ENCODE measurements at regions not wholly inside any gene's neighbourhood (a gene's known extent, or its start where the extent isn't known, plus 50 kb on each side); places are given as distances from the start of the nearest gene placed in this dataset.

- Histone ChIP-seq H3K4me3 (ENCODE audit: low read depth in 1 of 5, low read length in 5 of 5) (no peak overlapping the region), H3K9ac (ENCODE audit: low read length in 5 of 5) (no peak overlapping the region), H3K27ac (ENCODE audit: low read depth, low read length) (no peak overlapping the region), H3K27me3 (ENCODE audit: control insufficient read depth in 5 of 5, insufficient read depth in 4 of 5, low read length in 5 of 5) (peaks cover 0 to 3% (median 0%) of the 10 kb centered on the region in 5 donors), H3K36me3 (ENCODE audit: control insufficient read depth in 5 of 5, insufficient read depth in 5 of 5, low read length in 5 of 5) (no peaks in the 10 kb centered on the region), H3K4me1 (ENCODE audit: control insufficient read depth in 5 of 5, insufficient read depth in 5 of 5, low read length in 5 of 5) (peaks cover 0 to 9% (median 7%) of the 10 kb centered on the region in 5 donors), H3K9me3 (ENCODE audit: control insufficient read depth in 5 of 5, low read length in 5 of 5) (peaks cover 0 to 4% (median 3%) of the 10 kb centered on the region in 5 donors)
Measured at GRCh38 chr1:95409276-95409675, 175.3 kb downstream of the RWDD3 start.

- Histone ChIP-seq H3K27ac (ENCODE audit: low read depth, low read length) (no peak overlapping the region), H3K9me3 (ENCODE audit: control insufficient read depth in 5 of 5, low read length in 5 of 5) (no peaks in the 10 kb centered on the region), H3K27me3 (ENCODE audit: control insufficient read depth in 5 of 5, insufficient read depth in 4 of 5, low read length in 5 of 5) (peaks cover 0 to 3% (median 0%) of the 10 kb centered on the region in 5 donors), H3K9ac (ENCODE audit: low read length in 5 of 5) (no peak overlapping the region), H3K36me3 (ENCODE audit: control insufficient read depth in 5 of 5, insufficient read depth in 5 of 5, low read length in 5 of 5) (no peaks in the 10 kb centered on the region), H3K4me3 (ENCODE audit: low read depth in 1 of 5, low read length in 5 of 5) (no peak overlapping the region), H3K4me1 (ENCODE audit: control insufficient read depth in 5 of 5, insufficient read depth in 5 of 5, low read length in 5 of 5) (peaks cover 0 to 9% (median 7%) of the 10 kb centered on the region in 5 donors)
Measured at GRCh38 chr1:95409901-95410300, 175.9 kb downstream of the RWDD3 start.

- H3K9me3 ChIP-seq (ENCODE audit: control insufficient read depth in 5 of 5, low read length in 5 of 5), result no peaks in the 10 kb centered on the region
- H3K9ac ChIP-seq (ENCODE audit: low read length in 5 of 5), result no peak overlapping the region
- no peak overlapping the region for H3K27ac ChIP-seq (ENCODE audit: low read depth, low read length)
- H3K4me1 ChIP-seq (ENCODE audit: control insufficient read depth in 5 of 5, insufficient read depth in 5 of 5, low read length in 5 of 5), result no peaks in the 10 kb centered on the region
- no peaks in the 10 kb centered on the region for H3K36me3 ChIP-seq (ENCODE audit: control insufficient read depth in 5 of 5, insufficient read depth in 5 of 5, low read length in 5 of 5)
- H3K27me3 ChIP-seq (ENCODE audit: control insufficient read depth in 5 of 5, insufficient read depth in 4 of 5, low read length in 5 of 5), result peaks cover 0 to 3% (median 0%) of the 10 kb centered on the region in 5 donors
- H3K4me3 ChIP-seq (ENCODE audit: low read depth in 1 of 5, low read length in 5 of 5), result no peak overlapping the region
Measured at GRCh38 chr1:95415146-95415545, 181.1 kb downstream of the RWDD3 start.

- Histone ChIP-seq H3K4me1 (ENCODE audit: control insufficient read depth in 5 of 5, insufficient read depth in 5 of 5, low read length in 5 of 5) (no peaks in the 10 kb centered on the region), H3K9me3 (ENCODE audit: control insufficient read depth in 5 of 5, low read length in 5 of 5) (no peaks in the 10 kb centered on the region), H3K27me3 (ENCODE audit: control insufficient read depth in 5 of 5, insufficient read depth in 4 of 5, low read length in 5 of 5) (peaks cover 0 to 3% (median 0%) of the 10 kb centered on the region in 5 donors), H3K9ac (ENCODE audit: low read length in 5 of 5) (no peak overlapping the region), H3K27ac (ENCODE audit: low read depth, low read length) (no peak overlapping the region), H3K4me3 (ENCODE audit: low read depth in 1 of 5, low read length in 5 of 5) (no peak overlapping the region), H3K36me3 (ENCODE audit: control insufficient read depth in 5 of 5, insufficient read depth in 5 of 5, low read length in 5 of 5) (no peaks in the 10 kb centered on the region)
Measured at GRCh38 chr1:95426772-95427171, 192.8 kb downstream of the RWDD3 start.

GRCh38 chr1:95427525-95427924, 193.5 kb downstream of the RWDD3 start:
- no peak overlapping the region for H3K9ac ChIP-seq (ENCODE audit: low read length in 5 of 5)
- H3K27me3 ChIP-seq (ENCODE audit: control insufficient read depth in 5 of 5, insufficient read depth in 4 of 5, low read length in 5 of 5), result peaks cover 0 to 3% (median 0%) of the 10 kb centered on the region in 5 donors
- no peak overlapping the region for H3K27ac ChIP-seq (ENCODE audit: low read depth, low read length)
- H3K9me3 ChIP-seq (ENCODE audit: control insufficient read depth in 5 of 5, low read length in 5 of 5), result no peaks in the 10 kb centered on the region
- H3K36me3 ChIP-seq (ENCODE audit: control insufficient read depth in 5 of 5, insufficient read depth in 5 of 5, low read length in 5 of 5), result no peaks in the 10 kb centered on the region
- no peaks in the 10 kb centered on the region for H3K4me1 ChIP-seq (ENCODE audit: control insufficient read depth in 5 of 5, insufficient read depth in 5 of 5, low read length in 5 of 5)
- no peak overlapping the region for H3K4me3 ChIP-seq (ENCODE audit: low read depth in 1 of 5, low read length in 5 of 5)

- no peak overlapping the region for H3K9ac ChIP-seq (ENCODE audit: low read length in 5 of 5)
- H3K4me1 ChIP-seq (ENCODE audit: control insufficient read depth in 5 of 5, insufficient read depth in 5 of 5, low read length in 5 of 5), result no peaks in the 10 kb centered on the region
- H3K4me3 ChIP-seq (ENCODE audit: low read depth in 1 of 5, low read length in 5 of 5), result no peak overlapping the region
- no peaks in the 10 kb centered on the region for H3K27me3 ChIP-seq (ENCODE audit: control insufficient read depth in 5 of 5, insufficient read depth in 4 of 5, low read length in 5 of 5)
- peaks cover 0 to 5% (median 2%) of the 10 kb centered on the region in 5 donors for H3K9me3 ChIP-seq (ENCODE audit: control insufficient read depth in 5 of 5, low read length in 5 of 5)
- H3K36me3 ChIP-seq (ENCODE audit: control insufficient read depth in 5 of 5, insufficient read depth in 5 of 5, low read length in 5 of 5), result no peaks in the 10 kb centered on the region
- H3K27ac ChIP-seq (ENCODE audit: low read depth, low read length), result no peak overlapping the region
Measured at GRCh38 chr1:95431235-95431634, 197.2 kb downstream of the RWDD3 start.

GRCh38 chr1:95435611-95436010, 201.6 kb downstream of the RWDD3 start:
- H3K4me1 ChIP-seq (ENCODE audit: control insufficient read depth in 5 of 5, insufficient read depth in 5 of 5, low read length in 5 of 5), result no peaks in the 10 kb centered on the region
- no peak overlapping the region for H3K4me3 ChIP-seq (ENCODE audit: low read depth in 1 of 5, low read length in 5 of 5)
- H3K27me3 ChIP-seq (ENCODE audit: control insufficient read depth in 5 of 5, insufficient read depth in 4 of 5, low read length in 5 of 5), result no peaks in the 10 kb centered on the region
- H3K27ac ChIP-seq (ENCODE audit: low read depth, low read length), result no peak overlapping the region
- peaks cover 0 to 8% (median 2%) of the 10 kb centered on the region in 5 donors for H3K9me3 ChIP-seq (ENCODE audit: control insufficient read depth in 5 of 5, low read length in 5 of 5)
- no peaks in the 10 kb centered on the region for H3K36me3 ChIP-seq (ENCODE audit: control insufficient read depth in 5 of 5, insufficient read depth in 5 of 5, low read length in 5 of 5)
- no peak overlapping the region for H3K9ac ChIP-seq (ENCODE audit: low read length in 5 of 5)

- Histone ChIP-seq H3K27ac (ENCODE audit: low read depth, low read length) (no peak overlapping the region), H3K9ac (ENCODE audit: low read length in 5 of 5) (no peak overlapping the region), H3K36me3 (ENCODE audit: control insufficient read depth in 5 of 5, insufficient read depth in 5 of 5, low read length in 5 of 5) (no peaks in the 10 kb centered on the region), H3K27me3 (ENCODE audit: control insufficient read depth in 5 of 5, insufficient read depth in 4 of 5, low read length in 5 of 5) (no peaks in the 10 kb centered on the region), H3K4me1 (ENCODE audit: control insufficient read depth in 5 of 5, insufficient read depth in 5 of 5, low read length in 5 of 5) (no peaks in the 10 kb centered on the region), H3K4me3 (ENCODE audit: low read depth in 1 of 5, low read length in 5 of 5) (no peak overlapping the region), H3K9me3 (ENCODE audit: control insufficient read depth in 5 of 5, low read length in 5 of 5) (peaks cover 0 to 8% (median 2%) of the 10 kb centered on the region in 5 donors)
Measured at GRCh38 chr1:95437011-95437410, 203.0 kb downstream of the RWDD3 start.

- H3K4me1 ChIP-seq (ENCODE audit: control insufficient read depth in 5 of 5, insufficient read depth in 5 of 5, low read length in 5 of 5), result no peaks in the 10 kb centered on the region
- H3K36me3 ChIP-seq (ENCODE audit: control insufficient read depth in 5 of 5, insufficient read depth in 5 of 5, low read length in 5 of 5), result no peaks in the 10 kb centered on the region
- no peak overlapping the region for H3K9ac ChIP-seq (ENCODE audit: low read length in 5 of 5)
- H3K9me3 ChIP-seq (ENCODE audit: control insufficient read depth in 5 of 5, low read length in 5 of 5), result peaks cover 0 to 8% (median 2%) of the 10 kb centered on the region in 5 donors
- H3K27me3 ChIP-seq (ENCODE audit: control insufficient read depth in 5 of 5, insufficient read depth in 4 of 5, low read length in 5 of 5), result no peaks in the 10 kb centered on the region
- H3K27ac ChIP-seq (ENCODE audit: low read depth, low read length), result no peak overlapping the region
- H3K4me3 ChIP-seq (ENCODE audit: low read depth in 1 of 5, low read length in 5 of 5), result no peak overlapping the region
Measured at GRCh38 chr1:95437781-95438180, 203.8 kb downstream of the RWDD3 start.

- H3K27ac ChIP-seq (ENCODE audit: low read depth, low read length), result no peak overlapping the region
- H3K9me3 ChIP-seq (ENCODE audit: control insufficient read depth in 5 of 5, low read length in 5 of 5), result peaks cover 0 to 8% (median 2%) of the 10 kb centered on the region in 5 donors
- no peaks in the 10 kb centered on the region for H3K4me1 ChIP-seq (ENCODE audit: control insufficient read depth in 5 of 5, insufficient read depth in 5 of 5, low read length in 5 of 5)
- H3K27me3 ChIP-seq (ENCODE audit: control insufficient read depth in 5 of 5, insufficient read depth in 4 of 5, low read length in 5 of 5), result no peaks in the 10 kb centered on the region
- no peaks in the 10 kb centered on the region for H3K36me3 ChIP-seq (ENCODE audit: control insufficient read depth in 5 of 5, insufficient read depth in 5 of 5, low read length in 5 of 5)
- H3K4me3 ChIP-seq (ENCODE audit: low read depth in 1 of 5, low read length in 5 of 5), result no peak overlapping the region
- no peak overlapping the region for H3K9ac ChIP-seq (ENCODE audit: low read length in 5 of 5)
Measured at GRCh38 chr1:95438218-95438948, 204.4 kb downstream of the RWDD3 start.
